T-helper 22 cell (primary cell): ENCODE measurements at regions not wholly inside any gene's neighbourhood (a gene's known extent, or its start where the extent isn't known, plus 50 kb on each side); places are given as distances from the start of the nearest gene placed in this dataset.

Experiments used
- DNase-seq: peaks from one replicate; pipeline ENCODE4 v3.0.0-alpha.2; 2020; ENCODE audit warnings: low read depth

DNA sequence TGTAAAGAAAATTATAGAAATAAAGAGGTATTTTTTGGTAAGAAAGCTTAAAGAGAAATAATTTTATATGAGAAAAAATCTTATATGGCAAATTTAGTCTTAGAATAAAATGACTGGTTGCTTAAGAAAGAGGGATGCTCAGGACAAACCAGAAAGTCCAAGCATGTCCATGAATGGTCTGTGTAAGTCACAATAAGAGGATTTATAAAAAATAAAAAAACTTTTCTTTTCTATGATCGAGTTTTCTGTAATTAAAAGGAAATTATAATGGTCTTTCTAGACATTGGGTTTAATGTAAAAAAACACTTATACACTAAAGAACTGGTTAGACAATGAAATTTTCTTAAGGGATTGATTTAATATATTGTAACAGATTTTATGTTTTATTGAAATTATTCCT, 819.6 kb downstream of the TBC1D22A start:
- no peak for DNase-seq

- no peak for DNase-seq
Measured at GRCh38 chr22:47580121-47580520, 817.7 kb downstream of the TBC1D22A start.

DNA sequence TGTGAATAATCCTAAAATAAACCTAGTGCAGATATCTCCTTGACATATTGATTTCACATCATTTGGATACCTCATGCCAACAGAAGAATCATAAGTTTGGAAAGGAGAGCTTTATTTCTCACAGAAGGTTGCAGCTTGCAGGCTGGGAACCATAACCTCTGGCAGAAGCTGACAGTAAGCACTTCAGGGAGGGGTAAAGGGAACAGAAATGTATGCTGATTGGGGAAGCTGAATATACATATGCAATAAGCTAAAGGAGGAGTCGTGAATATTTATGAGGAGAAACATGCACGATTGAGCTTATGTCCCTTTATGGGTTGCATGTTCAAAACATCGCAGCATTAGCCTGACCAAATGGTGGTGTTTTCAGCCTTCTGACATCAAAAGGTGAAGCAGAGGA, 814.5 kb downstream of the TBC1D22A start:
- no peak for DNase-seq

GRCh38 chr22:47575291-47575690, 812.8 kb downstream of the TBC1D22A start:
- no peak for DNase-seq

DNA sequence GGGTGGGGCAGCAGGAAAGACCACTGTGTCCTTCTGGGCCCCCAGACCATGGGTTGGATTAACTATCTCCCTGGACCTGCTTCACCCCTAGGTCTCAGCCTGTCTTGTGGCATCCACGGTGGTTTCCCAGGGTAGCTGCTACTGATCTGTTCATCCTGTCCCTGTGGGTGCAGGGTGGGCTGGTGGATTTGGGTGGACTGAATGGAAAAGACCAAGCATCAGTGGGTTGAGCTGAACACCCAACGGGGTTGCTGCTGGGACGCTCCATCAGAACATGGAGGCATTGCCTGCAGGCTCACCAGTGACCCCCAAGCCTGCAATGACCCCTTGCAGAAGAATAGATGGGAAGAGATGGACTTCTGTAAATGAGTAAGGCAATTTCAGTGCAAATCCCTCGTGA, 812.1 kb downstream of the TBC1D22A start:
- no peak for DNase-seq

GRCh38 chr22:47573141-47573540, 810.7 kb downstream of the TBC1D22A start:
- no peak for DNase-seq

DNA sequence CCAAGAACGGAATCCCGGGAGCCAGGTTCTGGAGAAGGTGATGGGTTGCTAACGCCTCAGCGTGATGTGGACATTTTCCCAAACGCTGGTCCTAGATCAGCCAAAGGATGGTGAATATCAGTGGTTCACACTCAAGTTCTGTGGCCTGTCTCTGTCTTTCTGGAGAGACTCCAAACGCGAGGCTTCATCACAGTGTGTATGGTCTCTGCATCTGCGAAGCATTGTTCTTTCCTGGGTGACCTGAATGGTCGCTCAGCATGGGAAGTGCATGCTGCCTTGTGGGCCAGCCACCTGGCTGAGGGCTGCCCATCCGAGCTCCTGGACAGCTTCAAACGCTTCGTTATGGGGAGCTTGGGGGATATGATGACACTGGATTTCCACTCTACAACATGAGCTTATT, 810.0 kb downstream of the TBC1D22A start:
- DNase-seq = no peak

DNA sequence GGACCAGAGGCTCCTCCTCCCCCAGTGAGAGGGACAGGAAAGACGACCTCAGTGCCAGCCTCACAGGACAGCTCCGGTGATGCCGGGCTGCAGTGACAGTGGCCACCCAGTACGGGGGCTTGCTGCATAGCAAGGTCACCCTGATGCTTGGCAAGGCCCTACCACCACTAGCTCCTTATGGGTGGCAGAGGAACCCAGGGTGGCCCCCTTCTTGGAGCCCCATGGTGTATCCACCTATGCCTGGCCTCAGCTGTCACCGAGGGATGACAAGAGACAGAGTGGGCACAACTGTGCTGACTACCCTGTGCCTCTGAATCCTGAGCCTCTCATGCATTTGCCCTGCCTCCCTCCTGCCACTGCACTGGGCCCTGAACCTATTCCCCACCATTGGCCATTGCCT, 809.2 kb downstream of the TBC1D22A start:
- no peak for DNase-seq

DNA sequence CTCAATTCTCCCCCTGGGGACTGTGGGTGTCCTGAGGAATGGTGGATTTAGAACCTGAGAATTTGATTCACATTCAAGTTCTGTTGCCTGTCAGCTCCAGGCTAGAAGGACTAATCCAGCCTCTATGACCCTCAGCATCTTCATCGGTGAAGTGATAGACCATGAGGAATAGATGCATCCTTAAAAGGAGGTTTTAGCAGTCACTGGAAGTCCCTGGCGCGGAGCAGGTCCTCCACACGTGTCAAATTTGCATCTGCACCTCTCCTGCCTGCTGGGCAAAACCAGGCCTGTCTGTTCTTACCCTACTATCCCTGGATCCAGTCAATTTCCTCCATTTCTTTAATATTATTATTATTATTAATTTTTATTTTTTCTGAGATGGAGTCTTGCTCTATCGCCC, 808.4 kb downstream of the TBC1D22A start:
- no peak for DNase-seq

DNA sequence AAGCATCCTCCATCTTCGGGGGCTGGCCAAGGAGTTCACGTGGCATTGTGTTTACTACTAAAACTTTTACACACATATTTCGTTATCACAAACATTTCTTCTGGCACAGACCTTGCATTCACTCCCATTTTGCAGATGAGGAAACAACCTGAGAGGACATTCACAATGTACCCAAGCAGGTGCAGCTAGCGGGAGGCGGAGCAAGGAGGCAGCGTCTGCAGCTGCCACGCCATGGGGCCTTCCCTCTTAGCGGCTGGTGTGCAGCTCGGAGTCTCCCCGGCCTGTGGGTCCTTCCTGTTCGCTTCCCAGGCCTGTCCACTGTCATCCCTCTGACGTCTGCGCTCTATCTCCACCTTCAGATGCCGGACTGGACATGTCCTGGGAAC, 807.8 kb downstream of the TBC1D22A start:
- no peak for DNase-seq

DNA sequence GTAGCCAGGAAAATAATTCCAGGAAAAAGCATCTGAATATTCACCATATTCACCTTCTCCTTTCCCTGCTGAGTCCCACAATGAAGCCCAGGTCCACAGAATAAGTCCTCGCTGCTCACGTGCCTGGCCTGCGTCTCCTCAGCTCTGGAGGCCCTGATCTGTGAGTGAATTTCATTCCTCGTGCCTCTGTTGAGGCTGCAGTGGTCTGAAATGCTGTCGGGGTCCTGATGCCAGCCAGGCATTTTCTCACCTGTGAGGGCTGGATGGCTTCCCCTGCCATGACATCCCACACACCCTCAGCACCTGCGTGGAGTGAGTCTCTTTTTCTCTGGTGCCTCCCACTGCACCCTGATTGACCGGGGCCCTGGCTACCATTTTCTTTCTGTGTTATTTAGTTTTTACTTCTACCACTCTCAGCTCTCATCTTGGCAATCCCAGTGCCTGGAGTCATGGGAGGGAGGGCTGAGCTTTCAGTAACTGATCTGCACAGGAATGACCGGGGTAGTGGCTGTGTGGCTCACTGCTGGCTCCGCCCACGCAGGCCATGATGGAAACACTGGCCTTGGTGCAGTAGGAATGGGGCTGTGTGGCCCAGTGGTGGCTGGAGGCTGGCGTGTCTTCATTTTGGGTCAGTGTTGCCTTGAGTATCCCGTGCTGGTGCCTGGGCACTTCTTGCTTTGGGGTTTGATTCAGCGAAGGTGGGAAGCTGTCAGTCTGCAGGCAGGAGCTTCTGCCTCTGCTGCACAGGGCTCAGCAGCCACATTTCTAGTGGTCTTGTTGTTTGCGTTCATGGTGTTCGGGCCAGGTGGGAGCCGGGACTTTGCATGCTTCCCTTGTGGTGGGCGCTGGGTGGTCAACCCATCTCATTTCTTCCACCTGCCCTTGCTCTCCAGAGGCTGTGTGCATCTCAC, 807.2 kb downstream of the TBC1D22A start:
- no peak for DNase-seq

GRCh38 chr22:47568700-47569099, 806.2 kb downstream of the TBC1D22A start:
- no peak for DNase-seq

DNA sequence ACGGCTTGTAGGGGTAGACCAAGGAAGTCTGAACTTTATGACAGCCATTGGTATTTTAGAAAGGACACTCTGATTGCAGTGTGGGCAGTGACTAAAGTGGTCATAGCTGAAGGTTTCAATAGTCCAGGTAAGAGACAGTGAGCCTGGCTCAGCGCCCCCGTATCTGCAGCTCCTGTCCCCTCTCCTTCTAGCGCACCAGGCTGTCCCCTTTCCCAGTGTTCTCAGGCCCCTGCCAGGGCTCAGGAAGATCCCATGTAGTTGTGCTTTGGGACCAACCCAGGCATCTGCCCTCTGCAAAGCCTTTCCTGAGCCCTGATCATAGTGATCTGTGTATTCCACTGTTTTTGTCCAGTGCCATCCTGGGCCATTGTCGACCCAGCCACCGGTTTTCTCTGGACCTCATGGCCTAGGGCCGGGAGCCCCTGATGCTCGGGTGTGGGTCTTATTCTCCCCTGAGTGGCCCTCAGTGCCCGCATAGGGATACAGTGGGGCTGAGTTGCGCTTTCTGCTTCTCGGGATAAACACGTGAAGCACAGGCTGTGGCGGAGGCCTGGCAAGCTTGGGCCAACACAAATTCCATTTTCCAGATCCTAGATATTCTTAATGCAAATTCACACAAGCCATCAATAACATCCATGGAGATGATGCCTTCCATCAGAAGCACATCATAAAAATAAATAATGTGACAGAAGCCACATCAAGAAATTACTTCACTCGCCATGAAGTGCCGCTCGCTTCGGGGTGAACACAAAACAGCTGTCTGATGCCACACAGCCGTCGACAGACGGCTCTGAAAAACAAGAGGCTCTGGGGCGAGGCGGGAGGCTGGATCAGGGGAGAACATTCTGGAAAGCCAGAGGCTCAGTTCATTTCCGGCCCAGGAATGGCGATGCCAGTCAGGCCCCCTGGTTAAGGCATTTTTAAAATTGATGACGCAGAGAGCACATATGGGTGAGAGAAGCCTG, 805.0 kb downstream of the TBC1D22A start:
- no peak for DNase-seq

- no peak for DNase-seq
Measured at GRCh38 chr22:47566491-47566890, 804.0 kb downstream of the TBC1D22A start.

DNA sequence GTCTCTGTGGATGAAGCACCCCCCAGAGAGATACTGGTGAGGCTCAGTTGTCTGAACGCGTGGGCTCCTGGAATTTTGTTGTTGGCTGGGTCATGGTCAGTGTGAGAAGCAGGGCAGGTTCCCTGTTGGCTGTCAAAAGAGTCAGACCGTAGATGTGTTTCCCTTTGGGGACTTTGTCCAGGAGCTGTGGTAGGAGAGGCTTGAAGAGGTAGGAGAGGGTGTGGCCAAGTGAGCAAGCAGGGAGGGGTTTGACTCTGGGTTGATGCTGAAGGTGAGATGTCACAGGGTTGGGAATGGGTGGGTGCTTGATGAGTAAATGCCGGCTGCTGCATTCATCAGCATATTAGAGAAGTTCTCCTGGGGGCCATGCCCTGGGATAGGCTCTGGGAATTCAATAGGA, 803.2 kb downstream of the TBC1D22A start:
- no peak for DNase-seq

GRCh38 chr22:47564651-47565434, 802.4 kb downstream of the TBC1D22A start:
- DNase-seq = no peak

- DNase-seq = no peak
Measured at GRCh38 chr22:47564158-47564450, 801.7 kb downstream of the TBC1D22A start.

DNA sequence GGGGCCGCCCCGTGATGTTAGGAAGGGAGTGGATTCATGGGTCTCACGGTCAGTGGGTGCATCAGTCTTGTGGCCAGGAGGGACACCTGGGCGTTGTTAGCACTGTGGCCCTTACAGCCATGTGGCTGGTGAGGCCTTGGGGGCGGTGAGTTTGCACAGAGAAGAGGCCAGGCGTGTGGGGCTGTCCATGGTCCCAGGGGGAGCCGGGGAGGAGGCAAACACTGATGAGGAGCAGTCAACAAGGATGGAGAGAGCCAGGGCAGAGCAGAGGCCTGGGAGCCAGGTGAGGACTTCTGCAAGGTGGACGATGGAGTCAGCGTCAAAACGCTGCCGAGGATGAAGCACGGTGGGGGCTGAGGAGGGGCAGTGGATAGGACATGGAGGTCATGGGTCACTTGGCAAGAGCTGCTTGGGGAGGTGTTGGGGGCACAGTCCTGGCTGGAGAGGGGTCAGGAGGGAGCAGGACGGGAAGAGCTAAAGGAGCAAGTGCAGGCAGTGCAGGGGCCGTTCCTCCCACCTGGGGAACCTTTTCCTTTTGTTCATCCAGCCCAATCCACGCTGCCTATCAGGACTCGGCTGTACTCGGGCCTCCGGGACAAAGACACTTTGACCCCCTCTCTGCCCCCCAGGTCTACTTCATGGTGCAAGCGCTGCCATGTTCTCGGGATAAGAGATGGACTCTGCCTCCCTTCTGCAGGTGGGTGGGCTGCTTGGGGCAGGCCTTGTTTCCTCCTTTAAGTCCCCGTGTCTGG, 801.1 kb downstream of the TBC1D22A start:
- no peak for DNase-seq

GRCh38 chr22:47561766-47562165, 799.3 kb downstream of the TBC1D22A start:
- DNase-seq = no peak

- no peak for DNase-seq
Measured at GRCh38 chr22:47561115-47561675, 798.7 kb downstream of the TBC1D22A start.
